ENCODE measurements at regions not wholly inside any gene's neighbourhood (a gene's known extent, or its start where the extent isn't known, plus 50 kb on each side); places are given as distances from the start of the nearest gene placed in this dataset.

- POLR2A ChIA-PET: no interaction called here
- H3K4me1 Mint-ChIP-seq (ENCODE audit: low read depth): no peaks in the 10 kb centered on the region
- H3K27ac Mint-ChIP-seq: no peak overlapping the region
These were observed 603.3 kb downstream of the KIF4B start for GRCh38 chr5:155616779-155617392.

GRCh38 chr5:155619688-155620087, 606.1 kb downstream of the KIF4B start:
- DNase-seq (no peak), ATAC-seq (ENCODE audit: poor library complexity) (no peak)
- Mint-ChIP-seq H3K36me3 (ENCODE audit: low read depth) (no peaks in the 10 kb centered on the region), H3K9me3 (no peaks in the 10 kb centered on the region), H3K27ac (no peak overlapping the region), H3K27me3 (peaks cover 40% of the 10 kb centered on the region), H3K4me3 (no peak overlapping the region), H3K4me1 (ENCODE audit: low read depth) (no peaks in the 10 kb centered on the region)
- intact Hi-C loops (cut with DNase I, micrococcal nuclease): loop anchor here in 1 of 2 experiments (5.0 to 10.0 kb wide), 2 partner anchors 1315 to 1513 kb away; no protein-coding TSS in a partner anchor
- Histone ChIP-seq H3K4me1 (ENCODE audit: insufficient read depth, low read length) (no peaks in the 10 kb centered on the region), H3K27ac (ENCODE audit: low read depth in 1 of 2, low read length in 2 of 2) (no peak overlapping the region), H3K4me3 (ENCODE audit: low read length) (no peak overlapping the region), H3K9me3 (ENCODE audit: control insufficient read depth in 1 of 2, insufficient read depth in 1 of 2, low read length in 2 of 2) (no peaks in the 10 kb centered on the region), H3K27me3 (ENCODE audit: control insufficient read depth in 1 of 2, insufficient read depth in 2 of 2, low read length in 2 of 2) (peaks cover 0 to 5% of the 10 kb centered on the region in 2 experiments), H3K36me3 (ENCODE audit: insufficient read depth, low read length) (no peaks in the 10 kb centered on the region)
- POLR2A ChIA-PET: no interaction called here
- no peak for TF ChIP-seq CTCF (IDR thresholded peaks at IDR 0.05)
- CTCF ChIA-PET: no interaction called here

More at GRCh38 chr5:155616779-155617392, 603.3 kb downstream of the KIF4B start:
- ATAC-seq (ENCODE audit: poor library complexity): no peak
- Histone ChIP-seq H3K36me3 (ENCODE audit: insufficient read depth, low read length) (no peaks in the 10 kb centered on the region), H3K27ac (ENCODE audit: low read depth in 1 of 2, low read length in 2 of 2) (no peak overlapping the region), H3K27me3 (ENCODE audit: control insufficient read depth in 1 of 2, insufficient read depth in 2 of 2, low read length in 2 of 2) (no peaks in the 10 kb centered on the region), H3K9me3 (ENCODE audit: control insufficient read depth in 1 of 2, insufficient read depth in 1 of 2, low read length in 2 of 2) (no peaks in the 10 kb centered on the region), H3K4me1 (ENCODE audit: insufficient read depth, low read length) (no peaks in the 10 kb centered on the region), H3K4me3 (ENCODE audit: low read length) (no peak overlapping the region)
- TF ChIP-seq CTCF (IDR thresholded peaks at IDR 0.05): peak; percentile 24
- CTCF ChIA-PET: no interaction called here
- H3K9me3 Mint-ChIP-seq: no peaks in the 10 kb centered on the region
- no peaks in the 10 kb centered on the region for H3K36me3 Mint-ChIP-seq (ENCODE audit: low read depth)
- H3K4me3 Mint-ChIP-seq: no peak overlapping the region
- peak in 11 of 14 experiments; percentile 2 to 38 (median 27) for DNase-seq
- H3K27me3 Mint-ChIP-seq: peaks cover 22% of the 10 kb centered on the region
- intact Hi-C loops (cut with DNase I, micrococcal nuclease): loop anchor here in 1 of 2 experiments (5.0 to 10.0 kb wide), 2 partner anchors 1318 to 1515 kb away; no protein-coding TSS in a partner anchor

DNA sequence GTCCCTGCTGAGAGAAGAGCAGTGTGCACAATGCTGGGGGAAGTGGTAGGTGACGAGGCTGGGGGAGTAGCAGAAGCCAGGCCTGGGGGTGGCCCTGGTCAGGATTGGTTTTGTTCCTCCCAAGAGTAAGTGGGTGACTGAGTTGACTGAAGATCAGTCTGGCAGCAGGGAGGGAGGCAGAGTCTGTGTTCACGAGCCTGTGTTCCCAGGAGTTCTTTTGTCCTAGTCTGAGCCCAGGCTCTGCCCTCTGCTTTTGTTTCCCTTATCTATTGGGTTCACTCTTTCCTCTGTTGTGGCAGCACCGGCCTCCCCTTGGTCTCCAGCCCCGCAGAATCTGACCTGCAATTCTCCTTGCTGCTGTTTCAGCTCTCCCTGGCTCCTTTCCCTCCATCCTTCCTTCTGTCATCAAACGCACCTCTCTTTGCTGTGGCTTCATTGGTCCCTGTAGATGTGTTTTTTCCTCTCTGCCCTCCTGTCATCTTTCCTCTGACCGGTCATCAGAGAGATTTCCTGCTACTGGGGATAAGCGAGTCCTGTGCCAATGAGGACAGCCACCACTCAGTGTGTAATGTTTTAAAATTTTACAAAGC, 607.4 kb downstream of the KIF4B start:
- peaks cover 47% of the 10 kb centered on the region for H3K27me3 Mint-ChIP-seq

More for the DNA sequence above, 607.4 kb downstream of the KIF4B start:
- Mint-ChIP-seq H3K4me1 (ENCODE audit: low read depth) (no peaks in the 10 kb centered on the region), H3K27ac (no peak overlapping the region), H3K4me3 (no peak overlapping the region), H3K9me3 (no peaks in the 10 kb centered on the region), H3K36me3 (ENCODE audit: low read depth) (no peaks in the 10 kb centered on the region)
- no peak for ATAC-seq (ENCODE audit: poor library complexity)
- H3K27me3 ChIP-seq (ENCODE audit: control insufficient read depth in 1 of 2, insufficient read depth in 2 of 2, low read length in 2 of 2): peaks cover 0 to 5% of the 10 kb centered on the region in 2 experiments
- H3K27ac ChIP-seq (ENCODE audit: low read depth in 1 of 2, low read length in 2 of 2): no peak overlapping the region
- no peaks in the 10 kb centered on the region for H3K4me1 ChIP-seq (ENCODE audit: insufficient read depth, low read length)
- POLR2A ChIA-PET: no interaction called here
- H3K9me3 ChIP-seq (ENCODE audit: control insufficient read depth in 1 of 2, insufficient read depth in 1 of 2, low read length in 2 of 2): no peaks in the 10 kb centered on the region
- no peaks in the 10 kb centered on the region for H3K36me3 ChIP-seq (ENCODE audit: insufficient read depth, low read length)
- no peak for DNase-seq
- no peak overlapping the region for H3K4me3 ChIP-seq (ENCODE audit: low read length)
- TF ChIP-seq CTCF (IDR thresholded peaks at IDR 0.05): no peak
- CTCF ChIA-PET: interaction anchor here (0.7 kb wide), 1 partner anchor 218 kb away, joined by 3 read pairs; no protein-coding TSS in a partner anchor
- intact Hi-C loops (cut with DNase I, micrococcal nuclease): no loop called here
